AG04450 (cell line): ENCODE measurements at regions not wholly inside any gene's neighbourhood (a gene's known extent, or its start where the extent isn't known, plus 50 kb on each side); places are given as distances from the start of the nearest gene placed in this dataset.

Experiments used
- CTCF ChIA-PET: fragments of 300-600, 350-600 bp; formaldehyde crosslinking; extraction: SDS; loops from one replicate; lab custom pipeline; 2022; ENCODE audit warnings: antibody characterized with exemption, inconsistent platforms; lab: Charles Lee
- POLR2A ChIA-PET: fragments of 350-600 bp; formaldehyde crosslinking; extraction: SDS; loops from one replicate; lab custom pipeline; 2021; ENCODE audit warnings: antibody characterized with exemption, inconsistent platforms; lab: Yijun Ruan, JAX
- DNase-seq: peaks from one replicate; pipeline ENCODE4 v3.0.0-alpha.2; 2011; ENCODE audit warnings: low read depth, low spot score
- H3K27ac ChIP-seq: one replicate; pipeline ENCODE4 v1.5.1; 2012; ENCODE audit warnings: low read depth, low read length, control low read depth
- H3K27me3 ChIP-seq: one replicate; pipeline ENCODE4 v1.6.0; 2012; ENCODE audit warnings: low read length; ENCODE audit not compliant: control insufficient read depth, insufficient read depth
- H3K4me3 ChIP-seq: 2 replicates; pipeline ENCODE4 v1.5.1; 2011; ENCODE audit warnings: mild to moderate bottlenecking, low read depth, low read length, control low read depth
- H3K9me3 ChIP-seq: 2 replicates; pipeline ENCODE4 v1.5.1; 2012; ENCODE audit warnings: low read length; ENCODE audit not compliant: control insufficient read depth, insufficient read depth
- TF ChIP-seq, protein P1 (sequence below): IDR thresholded peaks from 2 replicates; pipeline ENCODE4 v1.5.1; 2011; ENCODE audit warnings: low read depth, low read length, control low read depth, inconsistent platforms

DNA sequence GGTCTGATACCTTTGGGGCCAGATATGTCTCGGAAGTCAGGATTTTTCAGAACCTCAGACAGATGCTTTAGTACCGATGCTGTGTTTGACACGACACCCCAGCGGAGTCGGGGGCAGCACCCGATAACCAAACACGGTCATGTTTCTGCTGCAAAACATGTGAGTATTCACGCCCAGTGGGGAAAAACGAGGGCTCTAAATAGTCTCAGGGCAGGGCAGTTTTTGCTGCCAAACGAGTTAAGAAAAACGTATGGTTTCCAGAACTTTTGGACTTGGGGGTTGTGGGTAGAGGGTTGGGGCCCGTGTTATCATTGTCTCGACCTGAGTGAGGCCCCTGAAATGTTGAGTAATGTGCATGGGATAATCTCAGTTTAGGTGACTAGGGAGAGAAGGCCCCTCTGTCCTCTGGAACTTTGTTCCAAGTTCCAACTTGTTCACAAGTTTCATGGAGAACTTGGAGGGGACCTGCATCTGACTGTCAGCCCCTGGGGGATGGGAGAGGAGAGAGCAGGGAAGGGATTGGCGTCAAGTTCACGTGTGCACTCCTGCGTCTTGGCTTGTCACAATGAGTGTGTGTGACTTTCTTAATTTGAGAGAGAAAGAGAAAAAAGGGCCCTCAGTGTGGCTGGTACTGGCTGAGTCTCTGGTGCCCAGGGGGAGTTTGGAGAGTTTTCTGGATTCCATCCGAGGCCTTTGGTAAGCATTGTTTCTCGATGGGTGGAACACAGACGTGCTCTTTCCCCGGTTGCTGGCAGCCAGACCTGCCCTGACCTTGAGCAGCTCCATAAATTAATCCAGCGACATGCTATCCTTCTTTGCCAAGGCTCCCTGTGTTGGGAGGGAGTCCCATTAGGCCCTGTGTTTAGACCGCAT is 83.9 kb upstream of the CIBAR2 start:
- ChIA-PET CTCF (no interaction called here), POLR2A (no interaction called here)
- H3K27ac ChIP-seq: peak overlapping the region; percentile 11
- DNase-seq: no peak
- no peaks in the 10 kb centered on the region for H3K9me3 ChIP-seq
- H3K27me3 ChIP-seq: no peaks in the 10 kb centered on the region
- TF ChIP-seq, protein P1, sequence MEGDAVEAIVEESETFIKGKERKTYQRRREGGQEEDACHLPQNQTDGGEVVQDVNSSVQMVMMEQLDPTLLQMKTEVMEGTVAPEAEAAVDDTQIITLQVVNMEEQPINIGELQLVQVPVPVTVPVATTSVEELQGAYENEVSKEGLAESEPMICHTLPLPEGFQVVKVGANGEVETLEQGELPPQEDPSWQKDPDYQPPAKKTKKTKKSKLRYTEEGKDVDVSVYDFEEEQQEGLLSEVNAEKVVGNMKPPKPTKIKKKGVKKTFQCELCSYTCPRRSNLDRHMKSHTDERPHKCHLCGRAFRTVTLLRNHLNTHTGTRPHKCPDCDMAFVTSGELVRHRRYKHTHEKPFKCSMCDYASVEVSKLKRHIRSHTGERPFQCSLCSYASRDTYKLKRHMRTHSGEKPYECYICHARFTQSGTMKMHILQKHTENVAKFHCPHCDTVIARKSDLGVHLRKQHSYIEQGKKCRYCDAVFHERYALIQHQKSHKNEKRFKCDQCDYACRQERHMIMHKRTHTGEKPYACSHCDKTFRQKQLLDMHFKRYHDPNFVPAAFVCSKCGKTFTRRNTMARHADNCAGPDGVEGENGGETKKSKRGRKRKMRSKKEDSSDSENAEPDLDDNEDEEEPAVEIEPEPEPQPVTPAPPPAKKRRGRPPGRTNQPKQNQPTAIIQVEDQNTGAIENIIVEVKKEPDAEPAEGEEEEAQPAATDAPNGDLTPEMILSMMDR: no peak
- no peak overlapping the region for H3K4me3 ChIP-seq

DNA sequence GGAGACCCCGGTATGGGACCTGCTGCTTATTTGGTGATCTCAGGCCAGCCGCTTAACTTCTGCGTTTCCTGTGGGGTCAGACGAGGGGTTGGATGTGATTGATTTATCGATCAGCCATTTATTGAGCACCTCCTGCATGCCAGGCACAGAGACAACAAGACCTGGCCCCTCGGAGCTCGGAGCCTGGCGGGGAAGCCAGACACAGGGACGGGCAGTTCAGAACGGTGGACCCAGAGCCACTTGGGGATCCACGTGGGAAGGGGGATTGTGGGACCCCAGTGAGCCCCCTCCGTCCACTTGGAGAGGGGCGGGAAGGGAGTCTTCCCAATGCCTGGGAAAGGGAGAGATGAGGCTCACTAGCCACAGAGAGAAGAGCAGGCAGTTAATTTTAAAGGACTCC is 84.7 kb upstream of the CIBAR2 start:
- H3K4me3 ChIP-seq: no peak overlapping the region
- DNase-seq: no peak
- TF ChIP-seq, protein P1: no peak
- POLR2A ChIA-PET: no interaction called here
- CTCF ChIA-PET: no interaction called here
- H3K9me3 ChIP-seq: no peaks in the 10 kb centered on the region
- H3K27ac ChIP-seq: no peak overlapping the region
- H3K27me3 ChIP-seq: no peaks in the 10 kb centered on the region

DNA sequence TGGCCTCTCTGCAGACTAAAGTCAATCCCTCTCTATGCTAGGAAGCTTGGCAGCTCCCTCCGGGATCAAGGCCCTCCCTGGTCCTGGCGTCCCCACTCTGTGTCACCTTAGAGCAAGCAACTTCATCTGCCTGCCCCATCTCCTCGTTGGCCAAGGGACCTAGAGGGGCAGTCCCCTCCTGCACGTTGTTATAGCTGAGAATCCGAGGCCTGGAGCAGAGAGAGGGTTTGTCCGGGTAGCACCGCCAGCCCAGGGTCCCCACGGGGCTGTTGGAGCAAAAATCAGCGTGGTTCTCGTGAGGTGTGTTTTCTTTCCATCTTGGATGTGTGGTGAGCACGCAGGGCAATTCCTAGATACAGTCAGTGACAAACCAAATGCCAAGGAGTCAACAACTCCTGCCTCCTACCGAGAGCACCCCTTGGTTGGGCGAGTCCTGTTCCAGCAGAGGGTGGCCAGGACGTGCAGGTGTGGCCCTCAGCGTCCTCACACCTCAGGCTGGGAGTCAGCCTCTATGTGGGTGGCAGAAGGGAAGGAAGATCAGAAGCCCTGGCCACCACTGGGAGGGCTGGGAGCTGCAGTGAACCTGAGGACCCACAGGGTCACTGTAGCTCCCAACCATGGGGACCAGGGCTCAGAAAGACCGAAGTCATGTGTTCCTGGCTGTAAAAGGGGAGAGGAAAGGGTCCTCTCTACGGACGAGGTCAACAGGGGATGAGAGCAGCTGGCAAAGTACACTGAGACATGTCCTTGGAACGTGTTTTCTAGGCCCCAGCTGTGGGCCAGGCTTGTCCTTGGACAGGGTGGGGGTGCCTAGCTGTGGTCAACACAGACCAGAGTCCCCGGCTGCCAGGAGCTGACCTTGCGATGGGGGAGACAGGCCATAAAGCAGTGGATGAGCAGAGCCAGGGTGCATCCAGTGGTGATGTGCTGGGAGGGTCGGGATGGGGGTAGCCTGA is 85.6 kb upstream of the CIBAR2 start:
- TF ChIP-seq, protein P1: no peak
- H3K27ac ChIP-seq: no peak overlapping the region
- no peaks in the 10 kb centered on the region for H3K27me3 ChIP-seq
- no peaks in the 10 kb centered on the region for H3K9me3 ChIP-seq
- ChIA-PET POLR2A (interaction anchor here (0.6 kb wide), 1 partner anchor 13 kb away, joined by 6 read pairs; no protein-coding TSS in a partner anchor), CTCF (interaction anchor here (1.0 to 1.2 kb wide), 2 partner anchors 55 to 83 kb away, joined by 3 to 7 read pairs; no protein-coding TSS in a partner anchor)
- H3K4me3 ChIP-seq: no peak overlapping the region
- DNase-seq: no peak

DNA sequence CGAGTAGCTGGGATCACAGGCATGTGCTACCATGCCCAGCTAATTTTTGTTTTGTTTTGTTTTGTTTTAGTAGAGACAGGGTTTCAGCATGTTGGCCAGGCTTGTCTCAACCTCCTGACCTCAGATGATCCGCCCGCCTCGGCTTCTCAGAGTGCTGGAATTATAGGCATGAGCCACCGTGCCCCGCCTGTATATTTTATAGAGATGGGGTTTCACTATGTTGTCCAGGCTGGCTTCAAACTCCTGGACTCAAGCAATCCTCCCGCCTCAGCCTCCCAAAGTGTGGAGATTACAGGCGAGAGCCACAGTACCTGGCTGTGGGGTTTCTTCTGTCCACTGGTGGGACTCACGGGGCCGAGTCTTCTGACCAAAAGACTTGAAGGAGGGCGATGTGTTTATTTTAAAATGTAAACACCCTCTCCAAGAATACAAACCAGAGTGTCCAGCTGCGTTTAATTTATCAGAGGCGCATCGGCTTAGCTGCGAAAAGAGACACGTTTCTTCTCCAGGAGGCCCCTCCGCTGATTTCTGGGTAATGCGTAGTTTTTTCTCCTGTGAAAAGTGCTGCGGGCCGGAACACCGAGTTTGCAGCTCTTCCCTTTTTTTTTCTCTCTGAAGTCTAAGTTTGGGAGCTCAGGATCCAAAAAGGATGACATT is 86.9 kb upstream of the CIBAR2 start:
- Histone ChIP-seq H3K9me3 (no peaks in the 10 kb centered on the region), H3K27me3 (no peaks in the 10 kb centered on the region), H3K27ac (peak overlapping the region; percentile 31), H3K4me3 (no peak overlapping the region)
- CTCF ChIA-PET: interaction anchor here (0.5 to 1.2 kb wide), 4 partner anchors 46 to 358 kb away, joined by 3 to 7 read pairs (median 4); no protein-coding TSS in a partner anchor
- POLR2A ChIA-PET: interaction anchor here (0.7 kb wide), 1 partner anchor 12 kb away, joined by 5 read pairs; no protein-coding TSS in a partner anchor
- no peak for DNase-seq
- TF ChIP-seq, protein P1: no peak
